GM19043 (cell line): ENCODE measurements at regions not wholly inside any gene's neighbourhood (a gene's known extent, or its start where the extent isn't known, plus 50 kb on each side); places are given as distances from the start of the nearest gene placed in this dataset.

Experiments used
- ATAC-seq: cut with Tn5 transposase; IDR thresholded peaks from one replicate; pipeline ENCODE4 v1.9.1; 2021; ENCODE audit warnings: low read depth; ENCODE audit not compliant: unreplicated experiment

- no peak for ATAC-seq
Observed at GRCh38 chr22:48672387-48672786, 1155.3 kb downstream of the BRD1 start.

GRCh38 chr22:48670731-48671130 is 1156.9 kb downstream of the BRD1 start:
- ATAC-seq, result no peak

DNA sequence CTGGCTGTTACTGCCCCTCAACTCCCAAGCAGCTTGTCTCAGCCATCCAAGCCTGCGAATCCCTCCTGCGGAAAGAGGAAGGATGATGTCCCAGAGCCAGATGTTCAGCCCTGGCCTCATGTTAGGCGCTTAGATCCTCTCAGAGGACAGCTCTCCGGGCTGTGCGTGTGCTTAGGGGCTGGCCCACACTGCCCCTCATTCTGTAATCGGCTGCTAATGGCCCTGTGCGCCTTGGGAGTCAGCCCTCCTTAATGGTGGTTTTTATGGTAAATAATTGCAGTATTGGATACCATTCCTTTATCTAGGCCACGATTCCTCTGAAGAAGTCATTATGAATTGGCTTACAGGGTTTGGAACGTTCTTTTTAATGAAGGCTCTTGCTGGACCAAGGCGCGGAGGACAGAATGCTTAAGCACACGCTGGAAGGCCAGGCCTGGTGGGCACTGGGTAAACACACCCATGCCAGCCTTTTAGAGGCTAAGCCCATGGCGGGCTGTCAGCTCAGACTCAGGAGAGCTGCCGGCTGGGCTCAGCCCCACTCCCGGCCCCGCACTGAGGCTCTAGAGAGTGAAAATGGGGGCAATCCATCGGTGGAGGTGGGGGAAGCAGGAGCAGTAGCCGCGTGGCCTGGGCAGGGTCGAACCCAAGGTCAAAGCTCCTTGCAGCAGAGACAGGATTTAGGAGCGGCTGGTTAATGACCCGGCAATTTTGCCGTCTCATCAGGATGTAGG is 1157.5 kb downstream of the BRD1 start:
- ATAC-seq, result no peak

DNA sequence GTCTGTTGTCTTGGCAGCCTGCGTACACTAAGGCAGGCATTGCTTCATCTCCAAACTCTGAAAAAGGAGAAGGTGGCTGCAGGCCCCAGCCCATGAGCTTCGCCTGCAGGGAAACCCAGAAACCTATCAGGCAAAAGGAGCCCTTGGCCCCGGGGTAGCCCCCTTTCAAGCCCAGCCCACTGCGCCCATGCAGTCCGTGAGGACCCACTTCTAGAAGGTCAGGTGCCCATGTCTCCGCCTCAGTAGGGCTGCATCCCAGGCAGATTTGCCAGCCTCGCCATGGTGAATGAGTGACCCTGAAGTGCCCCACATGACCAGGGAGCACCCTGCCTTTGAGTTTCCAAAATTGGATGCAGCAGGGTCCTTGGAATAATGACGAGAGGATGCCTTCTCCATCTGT is 1158.4 kb downstream of the BRD1 start:
- ATAC-seq, result no peak

GRCh38 chr22:48667289-48667688 is 1160.4 kb downstream of the BRD1 start:
- no peak for ATAC-seq

DNA sequence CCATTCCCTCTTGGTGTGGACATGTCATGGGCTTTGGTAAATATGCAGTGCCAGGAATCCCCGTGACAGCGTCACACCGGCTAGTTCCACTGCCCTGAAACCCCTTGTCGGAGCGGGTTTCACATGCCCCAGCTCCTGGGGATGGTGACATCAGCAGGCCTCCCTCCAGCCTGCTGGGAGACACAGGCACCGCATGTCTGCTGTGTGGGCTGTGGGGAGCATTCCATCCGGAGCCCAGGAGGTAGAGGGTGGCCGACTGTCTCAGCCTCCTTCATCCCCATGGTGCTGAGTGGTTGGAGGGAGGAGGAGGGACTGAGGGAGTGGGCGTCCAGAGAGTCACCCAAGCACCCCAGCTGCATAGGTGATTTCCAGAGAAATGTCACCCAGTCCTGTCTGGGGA is 1161.1 kb downstream of the BRD1 start:
- no peak for ATAC-seq

DNA sequence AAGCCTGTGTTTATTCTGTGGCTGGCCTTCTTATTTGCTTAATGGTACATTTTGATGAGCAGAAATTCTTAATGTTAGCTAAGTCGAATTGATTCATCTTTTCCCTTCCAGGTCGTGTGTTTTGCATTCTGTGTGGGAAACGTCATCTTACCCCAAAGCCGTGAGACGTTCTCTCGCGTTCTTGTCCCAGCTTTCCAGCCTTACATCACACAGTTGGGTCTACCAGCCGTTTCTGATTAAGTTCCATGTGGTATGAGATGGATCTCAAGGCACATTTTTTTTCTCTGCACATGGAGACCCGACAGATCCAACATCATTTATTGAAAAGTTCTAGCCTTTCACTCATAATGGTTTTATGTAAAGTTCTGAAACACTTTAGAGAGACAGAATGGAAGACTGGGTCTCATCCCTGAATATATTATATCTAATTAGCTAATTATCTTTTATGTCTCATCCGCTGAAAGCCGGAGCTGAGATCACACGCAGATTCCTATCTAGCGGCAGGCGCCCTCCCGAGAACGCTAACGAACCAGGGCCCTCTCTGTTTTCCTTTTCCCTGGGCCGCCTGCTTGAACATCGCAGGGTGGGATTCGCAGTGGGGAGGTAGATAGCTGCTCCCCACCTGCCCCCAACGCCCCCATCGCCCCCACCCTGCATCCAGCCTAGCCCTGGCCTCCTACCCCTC is 1162.2 kb downstream of the BRD1 start:
- ATAC-seq, result no peak

GRCh38 chr22:48664586-48664985 is 1163.1 kb downstream of the BRD1 start:
- no peak for ATAC-seq

DNA sequence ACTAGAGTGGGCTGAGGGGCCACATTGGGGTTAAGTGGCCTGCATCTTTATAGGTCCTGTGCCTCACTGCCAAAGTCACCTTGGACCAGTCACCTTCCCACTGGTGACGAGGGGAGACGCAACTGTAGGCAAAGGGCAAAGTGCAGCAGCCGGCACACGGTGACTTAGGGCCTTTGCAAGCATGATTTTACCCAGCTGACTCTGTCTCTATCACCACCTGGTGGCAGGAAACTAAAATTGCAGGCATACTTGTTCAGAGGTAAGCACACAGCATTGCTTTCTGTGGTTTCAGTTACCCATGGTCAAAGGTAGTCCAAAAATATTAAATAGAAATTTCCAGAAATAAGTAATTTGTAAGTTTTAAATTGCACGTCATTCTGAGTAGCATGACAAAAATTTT is 1164.4 kb downstream of the BRD1 start:
- no peak for ATAC-seq

DNA sequence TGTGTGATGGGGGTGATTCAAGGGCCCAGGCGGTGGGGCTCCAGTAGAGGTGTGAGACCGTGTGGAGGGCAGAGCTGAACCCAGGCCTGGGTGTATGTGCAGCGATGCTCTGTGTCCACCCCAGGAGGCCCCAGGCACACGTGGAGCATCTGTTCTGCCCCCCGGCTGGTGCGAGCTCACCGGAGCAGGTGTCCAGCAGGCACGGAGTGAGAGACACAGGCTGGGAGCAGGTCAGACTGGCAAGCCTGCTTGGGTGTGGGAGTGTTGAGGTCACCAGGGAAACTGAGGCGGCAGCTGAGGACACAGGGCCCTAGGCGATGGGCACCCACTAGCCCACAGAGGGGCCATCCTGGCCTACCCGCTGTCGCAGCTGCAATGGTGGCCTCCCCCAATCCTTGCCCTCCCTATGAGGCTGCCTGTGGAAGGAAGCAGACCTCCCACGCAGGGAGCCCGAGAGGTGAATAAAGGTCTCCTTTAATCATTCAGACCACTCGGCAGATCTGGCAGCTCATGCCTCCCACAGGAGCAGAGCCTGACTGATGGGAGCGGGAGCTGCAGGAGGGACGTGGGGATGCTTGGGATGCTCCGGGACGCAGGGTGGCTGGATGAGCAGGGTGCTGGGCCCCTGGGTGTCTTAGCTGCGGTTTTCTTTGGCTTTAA is 1165.1 kb downstream of the BRD1 start:
- ATAC-seq, result no peak

- ATAC-seq, result no peak
Observed at GRCh38 chr22:48661984-48662383, 1165.7 kb downstream of the BRD1 start.

DNA sequence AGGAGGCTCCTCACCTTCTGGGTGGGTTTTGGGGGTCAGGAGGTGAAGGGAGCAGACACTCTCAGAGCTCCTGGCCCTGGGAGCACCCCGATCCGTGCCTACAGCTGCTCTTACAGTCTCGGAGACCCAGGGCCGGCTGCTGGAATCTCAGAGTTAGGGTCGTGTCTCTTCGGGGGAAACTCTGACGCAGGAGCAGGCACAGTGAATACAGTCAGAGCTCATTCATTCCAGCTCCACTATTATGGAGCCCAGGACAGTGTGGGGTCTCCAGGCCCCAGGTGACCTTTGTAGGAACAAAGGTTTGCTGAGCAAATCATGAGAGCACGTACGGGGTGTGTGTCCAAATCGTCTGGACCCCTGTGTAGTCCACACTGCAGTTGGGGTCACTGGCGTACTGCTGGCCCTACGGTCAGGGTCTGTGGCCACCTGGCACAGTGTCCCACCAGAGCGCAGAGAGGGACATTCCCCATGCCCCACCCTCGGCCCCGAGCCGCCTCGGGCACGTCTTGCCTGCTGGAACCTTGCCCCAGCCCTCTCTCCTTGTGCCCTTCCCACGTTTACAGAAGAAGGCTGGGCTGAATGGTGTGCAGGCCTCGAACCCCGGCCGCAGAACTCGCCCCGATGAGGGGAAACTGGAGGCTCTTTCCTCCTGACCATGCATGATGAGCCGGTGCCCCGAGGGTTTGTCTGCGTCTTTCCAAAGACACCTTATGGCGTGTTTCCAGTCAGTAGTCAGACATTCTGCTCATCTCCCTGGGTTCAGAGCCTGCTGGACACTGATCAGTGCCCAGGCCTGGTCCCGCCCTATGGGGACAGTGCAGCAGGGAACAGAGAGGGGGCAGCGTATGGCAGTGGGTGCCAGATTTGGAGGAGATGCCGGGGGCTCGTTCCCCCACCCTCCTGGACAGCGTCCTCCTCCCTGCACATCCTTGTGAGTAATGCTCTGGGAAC is 1166.6 kb downstream of the BRD1 start:
- ATAC-seq, result no peak

GRCh38 chr22:48660104-48660789 is 1167.4 kb downstream of the BRD1 start:
- no peak for ATAC-seq

DNA sequence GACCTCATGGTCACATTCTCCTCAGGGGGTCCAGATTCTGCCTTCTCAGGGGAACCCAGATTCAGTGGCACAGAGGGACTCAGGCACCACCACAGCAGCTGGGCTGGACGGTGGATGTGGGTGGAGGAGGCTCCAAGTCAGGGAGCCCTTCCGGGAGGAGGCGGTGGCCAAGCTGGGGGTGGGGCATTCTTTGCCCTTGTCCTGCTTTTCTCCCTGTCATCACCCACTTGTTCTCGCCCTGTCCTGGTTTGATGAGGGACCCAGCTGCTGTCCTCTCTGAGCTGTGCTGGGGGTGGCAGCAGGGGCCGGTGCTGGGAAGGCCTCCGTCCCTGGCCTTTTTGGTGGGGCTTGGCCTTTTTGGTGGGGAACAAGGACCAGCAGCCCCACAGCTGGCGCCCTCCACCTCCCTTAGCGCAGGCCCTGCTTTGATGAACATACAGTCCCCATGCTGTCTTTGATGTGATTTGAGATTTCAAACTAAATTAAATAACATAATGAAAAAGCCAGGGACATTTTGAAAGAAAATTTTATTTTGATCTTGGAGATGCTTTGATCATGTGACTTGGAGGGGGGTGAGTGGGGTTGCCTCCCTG is 1168.2 kb downstream of the BRD1 start:
- no peak for ATAC-seq

DNA sequence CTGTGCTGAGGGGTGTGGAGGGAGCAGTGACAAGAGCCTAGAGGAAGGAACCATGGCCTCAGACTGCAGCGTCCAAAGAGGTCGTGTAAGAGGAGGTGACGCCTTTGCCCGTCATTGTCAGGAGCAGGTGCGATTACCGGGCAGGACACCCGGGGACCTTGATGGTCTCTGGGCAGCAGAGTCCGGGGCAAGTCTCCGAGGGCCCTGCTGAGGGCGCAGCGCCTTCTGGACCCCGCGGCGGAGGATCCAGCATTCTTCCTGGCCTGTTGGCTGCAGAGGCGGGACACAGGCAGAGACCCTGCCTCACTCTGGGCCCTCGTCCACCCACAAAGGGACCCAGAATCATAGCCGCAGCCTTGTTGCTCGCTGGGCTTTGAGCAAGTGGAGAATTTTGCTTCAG is 1168.8 kb downstream of the BRD1 start:
- ATAC-seq, result no peak

DNA sequence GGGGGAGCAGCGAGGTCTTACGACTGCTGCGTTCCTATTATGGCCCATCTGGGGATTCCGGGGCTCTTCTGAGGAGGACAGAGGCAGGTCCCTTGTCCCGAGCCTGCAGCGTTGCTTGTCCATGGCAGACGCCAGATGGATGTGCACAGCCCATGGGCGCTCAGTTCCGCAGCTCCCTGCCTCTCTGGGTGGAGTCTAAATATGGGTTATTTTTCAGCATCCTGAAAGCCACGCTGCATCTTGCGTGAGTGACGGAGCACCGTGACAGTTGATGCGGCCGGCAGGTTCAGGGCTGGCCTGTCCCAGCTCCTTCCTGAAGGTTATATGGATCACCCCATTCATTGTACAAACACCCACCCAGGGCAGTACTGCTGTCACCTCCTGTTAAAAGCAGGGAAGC is 1169.4 kb downstream of the BRD1 start:
- ATAC-seq, result no peak

GRCh38 chr22:48654492-48654891 is 1173.2 kb downstream of the BRD1 start:
- no peak for ATAC-seq

DNA sequence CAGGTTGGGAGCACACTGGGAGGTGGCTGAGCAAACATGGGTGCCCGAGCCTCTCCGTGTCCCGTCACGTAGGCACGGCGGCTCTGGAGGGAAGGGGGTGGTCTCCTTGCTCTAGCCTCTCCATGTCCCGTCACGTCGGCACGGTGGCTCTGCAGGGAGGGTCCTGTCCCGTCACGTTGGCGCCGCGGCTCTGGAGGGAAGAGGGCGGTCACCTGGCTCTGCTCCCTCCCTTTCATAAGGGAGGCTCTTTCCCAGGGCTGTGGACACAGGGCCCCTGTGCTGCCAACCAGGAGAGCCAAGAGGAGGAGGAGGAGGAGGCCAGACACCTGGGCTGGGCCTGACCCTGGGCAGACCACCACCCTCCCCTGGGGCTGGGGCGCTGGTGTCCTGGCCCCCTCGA is 1173.7 kb downstream of the BRD1 start:
- no peak for ATAC-seq

GRCh38 chr22:48653306-48653705 is 1174.4 kb downstream of the BRD1 start:
- no peak for ATAC-seq

- no peak for ATAC-seq
Observed at GRCh38 chr22:48652796-48653195, 1174.9 kb downstream of the BRD1 start.
